Fibroblast of peridontal ligament (primary cell): ENCODE measurements at regions not wholly inside any gene's neighbourhood (a gene's known extent, or its start where the extent isn't known, plus 50 kb on each side); places are given as distances from the start of the nearest gene placed in this dataset.
A peak's percentile ranks its signal among the peaks of the same experiment; 100 is the strongest.
"Not testable (repeated sequence)": the region's sequence is repeated elsewhere in the genome, so short reads cannot be mapped to it uniquely, and the experiment has no call there.

Source experiments
- DNase-seq: peaks from one replicate; pipeline ENCODE4 v3.0.0-alpha.2; 2010; ENCODE audit errors: extremely low read depth

DNA sequence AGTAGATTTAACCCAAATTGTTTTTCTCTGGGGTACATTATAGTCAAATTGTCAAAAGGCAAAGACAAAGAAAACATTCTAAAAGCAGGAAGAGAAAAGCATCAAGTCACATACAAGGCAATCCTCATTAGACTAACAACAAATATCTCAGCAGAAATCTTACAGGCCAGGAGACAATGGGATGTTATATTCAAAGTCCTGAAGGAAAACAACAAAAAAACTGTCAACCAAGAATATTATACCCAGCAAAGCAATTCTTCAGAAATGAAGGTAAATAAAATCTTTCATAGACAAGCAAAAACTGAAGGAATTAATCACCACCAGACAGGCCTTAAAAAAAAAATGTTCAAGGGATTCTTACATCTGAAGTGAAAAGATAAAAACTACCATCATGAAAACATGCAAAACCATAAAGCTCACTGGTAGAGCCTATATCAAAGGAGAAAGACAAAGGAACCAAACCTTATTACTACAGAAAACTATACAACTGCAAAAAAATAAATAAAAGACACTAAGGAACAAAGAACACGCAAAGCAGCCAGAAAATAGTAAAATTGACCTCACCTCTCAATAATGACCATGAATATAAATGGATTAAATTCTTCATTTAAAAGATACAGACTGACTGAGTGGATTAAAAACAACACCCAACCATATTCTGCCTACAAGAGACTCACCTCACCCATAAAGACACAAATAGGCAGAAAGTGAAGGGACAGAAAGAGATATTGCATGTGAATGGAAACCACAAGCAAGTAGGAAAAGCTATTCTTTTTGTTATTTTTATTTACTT, 113.8 kb upstream of the ZC3H11B start:
- DNase-seq: no peak

DNA sequence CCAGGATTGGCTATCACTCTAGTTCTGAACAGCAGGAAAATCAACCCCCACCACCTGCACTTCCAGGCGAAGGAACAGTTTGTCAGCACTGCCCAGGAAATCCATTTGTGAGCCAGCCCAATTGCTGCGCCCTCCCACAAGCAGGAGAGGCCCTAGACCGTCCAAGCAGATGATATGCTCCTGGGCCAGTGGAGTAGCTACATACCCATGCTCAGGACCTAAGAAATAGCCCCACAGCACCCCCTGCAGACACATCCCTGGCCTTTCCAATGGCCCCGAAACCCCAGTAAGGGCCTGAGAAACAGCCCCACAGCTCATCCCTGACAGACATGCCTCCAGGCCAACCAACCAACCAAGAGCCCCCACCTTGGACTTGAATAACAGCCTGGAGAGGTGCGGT, 111.5 kb upstream of the ZC3H11B start:
- DNase-seq: no peak

- DNase-seq: no peak
Measured at GRCh38 chr1:219717536-219717935, 104.6 kb upstream of the ZC3H11B start.

GRCh38 chr1:219716611-219717114, 103.8 kb upstream of the ZC3H11B start:
- no peak for DNase-seq

DNA sequence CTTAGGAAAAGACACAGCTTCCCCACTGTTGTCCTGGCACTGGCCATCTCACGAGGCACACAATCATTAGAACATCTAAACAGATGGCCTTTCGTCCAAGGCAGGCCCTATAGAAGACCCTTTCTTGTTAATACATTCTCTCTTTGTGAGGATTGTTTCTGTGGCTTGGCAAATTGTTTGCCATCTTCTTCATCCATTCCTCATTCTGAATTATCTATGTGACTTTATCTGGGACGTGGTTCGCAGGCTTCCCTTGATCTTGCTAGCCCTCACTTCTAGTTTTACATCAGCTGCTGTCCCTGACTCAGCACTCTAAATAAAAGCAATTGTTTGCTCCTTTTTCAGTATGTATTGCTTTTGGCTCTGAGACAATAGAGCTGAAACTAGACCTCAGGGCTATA, 101.1 kb upstream of the ZC3H11B start:
- DNase-seq: no peak

- no peak for DNase-seq
Measured at GRCh38 chr1:219712506-219712905, 99.6 kb upstream of the ZC3H11B start.

GRCh38 chr1:219710529-219711194, 97.8 kb upstream of the ZC3H11B start:
- DNase-seq: peak; percentile 86

DNA sequence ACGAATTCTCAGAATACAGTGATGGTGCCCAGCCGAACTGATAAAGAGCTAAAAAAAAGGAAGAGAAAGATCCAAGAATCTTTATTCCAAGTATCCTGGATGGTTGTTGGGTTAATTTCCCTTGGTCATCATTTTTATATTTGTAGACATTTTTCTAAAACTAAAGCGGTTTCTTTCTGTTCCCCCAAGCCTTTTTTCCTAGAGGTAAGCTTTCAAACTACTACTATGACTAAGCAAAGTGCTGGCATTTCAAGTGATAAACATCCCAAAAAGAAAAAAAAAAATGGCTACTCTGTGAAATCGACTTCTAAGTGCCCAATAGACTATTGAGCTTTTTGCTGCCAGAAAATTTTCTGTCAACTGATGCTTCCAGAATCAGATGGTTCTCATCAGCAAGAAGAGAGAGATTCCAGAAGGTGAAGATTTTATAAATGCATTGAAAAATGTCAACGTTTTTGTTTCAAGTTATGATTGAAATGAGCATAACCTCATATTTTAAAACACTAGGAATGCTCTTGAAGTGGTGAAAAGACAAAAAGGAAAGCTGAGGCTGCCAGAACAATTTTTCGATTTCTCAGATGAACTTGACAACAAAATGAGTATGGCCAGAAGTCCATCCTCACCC, 96.1 kb upstream of the ZC3H11B start:
- peak; percentile 25 for DNase-seq

DNA sequence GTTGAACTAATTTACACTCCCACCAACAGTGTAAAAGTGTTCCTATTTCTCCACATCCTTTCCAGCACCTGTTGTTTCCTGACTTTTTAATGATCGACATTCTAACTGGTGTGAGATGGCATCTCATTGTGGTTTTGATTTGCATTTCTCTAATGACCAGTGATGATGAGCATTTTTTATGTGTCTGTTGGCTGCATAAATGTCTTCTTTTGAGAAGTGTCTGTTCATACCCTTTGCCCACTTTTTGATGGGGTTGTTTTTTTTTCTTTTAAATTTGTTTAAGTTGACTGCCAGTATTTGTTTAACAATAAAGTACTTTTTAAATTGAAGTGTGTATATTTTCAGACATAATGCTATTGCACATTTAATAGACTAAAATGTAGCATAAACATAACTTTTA, 95.0 kb upstream of the ZC3H11B start:
- not testable (repeated sequence) for DNase-seq

GRCh38 chr1:219704331-219704730, 91.4 kb upstream of the ZC3H11B start:
- not testable (repeated sequence) for DNase-seq

DNA sequence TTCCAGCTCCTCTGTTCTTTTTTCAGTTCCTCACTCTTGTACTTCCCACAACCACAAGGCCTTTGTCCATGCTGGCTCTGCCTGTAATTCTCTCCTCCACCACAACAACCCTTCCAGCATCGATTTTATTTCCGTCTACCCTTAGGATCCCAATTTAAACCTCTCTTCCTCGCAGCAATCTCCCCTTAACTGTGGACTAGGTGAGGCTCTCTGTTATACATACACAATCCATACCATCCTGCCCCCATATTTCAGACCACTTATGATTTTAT, 90.4 kb upstream of the ZC3H11B start:
- DNase-seq: no peak

DNA sequence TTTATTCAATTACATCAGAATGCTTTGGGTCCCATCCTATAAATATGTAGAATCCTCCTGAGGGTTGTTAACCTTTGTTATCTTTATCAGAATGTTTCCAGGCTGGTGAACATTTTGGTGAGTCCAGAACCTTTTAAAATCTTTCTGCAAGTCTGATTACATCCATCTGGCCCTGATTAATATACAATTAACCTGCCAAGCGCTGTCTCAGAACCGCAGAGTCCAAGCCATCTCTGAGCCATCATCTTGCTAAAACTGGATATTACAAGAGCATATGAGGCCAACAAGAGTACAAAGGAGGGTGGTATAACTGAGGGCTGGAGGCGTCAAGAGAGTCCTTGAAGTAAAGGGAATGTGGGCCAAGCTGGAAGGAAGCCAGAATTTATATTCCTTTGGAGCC, 88.6 kb upstream of the ZC3H11B start:
- DNase-seq: no peak

DNA sequence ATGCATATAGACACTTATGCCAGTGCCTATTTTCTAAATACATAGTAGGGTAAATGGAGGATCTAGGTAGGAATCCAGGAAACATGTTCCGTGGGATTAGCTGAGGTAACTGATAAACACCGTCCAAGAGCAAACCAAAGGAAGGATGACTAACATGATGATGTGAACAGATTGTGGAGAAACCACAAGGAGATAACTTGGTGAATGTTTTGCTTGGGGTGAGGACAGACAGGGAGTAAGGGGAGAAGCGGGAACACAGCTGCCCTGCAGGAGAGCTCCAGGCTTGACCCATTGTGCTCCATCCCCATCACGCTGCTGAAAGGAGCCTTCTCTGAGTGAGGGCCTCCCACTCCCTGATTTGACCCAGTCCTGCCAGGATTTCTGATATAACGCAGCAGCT, 87.0 kb upstream of the ZC3H11B start:
- DNase-seq: no peak

GRCh38 chr1:219697682-219698081, 84.8 kb upstream of the ZC3H11B start:
- DNase-seq: no peak

DNA sequence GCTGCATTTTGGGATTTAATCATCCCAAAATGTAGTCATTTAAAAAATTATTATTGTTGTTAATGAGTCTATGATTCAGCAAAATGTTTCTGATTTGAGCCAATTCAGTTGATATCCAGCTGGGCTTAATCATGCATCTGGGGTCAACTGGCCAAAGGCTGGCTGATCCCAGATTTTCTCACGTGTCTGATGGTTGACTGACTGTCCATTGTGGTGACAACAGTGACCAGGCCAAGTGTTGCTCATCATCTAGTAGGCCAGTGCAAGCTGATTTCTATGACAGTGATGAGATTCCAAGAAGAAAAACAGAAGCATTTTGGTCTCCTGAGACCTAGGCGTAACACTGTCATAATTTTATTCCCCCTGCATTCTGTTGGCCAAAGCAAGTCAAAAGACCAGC, 80.1 kb upstream of the ZC3H11B start:
- no peak for DNase-seq

- no peak for DNase-seq
Measured at GRCh38 chr1:219689774-219690173, 76.9 kb upstream of the ZC3H11B start.

GRCh38 chr1:219687779-219688178, 74.9 kb upstream of the ZC3H11B start:
- DNase-seq: no peak

DNA sequence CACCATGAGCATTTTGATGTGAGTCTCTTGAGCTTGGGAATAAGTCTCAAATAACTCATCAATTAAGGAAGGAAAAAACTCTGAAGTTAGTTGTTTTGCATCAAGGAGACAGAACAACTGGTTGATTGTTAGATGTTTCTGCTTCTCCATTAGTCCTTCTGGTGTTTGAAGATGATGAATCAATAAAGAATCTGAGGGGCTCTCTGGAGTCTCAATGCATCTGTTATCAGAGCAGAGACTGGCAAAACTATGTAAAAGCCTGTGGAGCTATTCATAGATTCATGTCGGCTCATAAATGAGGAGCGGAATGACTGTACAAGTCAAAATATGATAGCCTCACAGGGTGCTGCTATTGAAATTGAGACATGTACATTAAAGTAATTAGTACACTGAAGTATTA, 73.3 kb upstream of the ZC3H11B start:
- no peak for DNase-seq

DNA sequence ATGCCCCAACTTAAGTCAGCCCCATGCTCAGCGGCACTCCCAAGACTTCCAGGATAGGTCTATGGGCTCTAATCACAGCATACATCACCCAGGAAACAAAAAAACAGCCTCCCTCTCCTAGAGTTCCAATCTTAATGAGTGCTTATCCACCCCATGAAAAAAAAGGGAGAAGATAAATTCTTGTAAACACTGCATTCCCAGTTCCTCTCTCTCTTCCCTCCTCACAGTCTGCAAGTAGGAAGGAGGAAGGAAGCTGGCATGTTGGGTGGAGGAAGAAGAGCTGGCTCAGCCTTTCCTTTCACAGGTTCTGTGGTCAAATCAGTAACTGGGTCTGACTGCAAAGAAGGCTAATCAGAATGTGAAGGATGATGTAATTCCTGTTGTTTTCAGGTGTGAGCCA, 69.9 kb upstream of the ZC3H11B start:
- DNase-seq: no peak

- no peak for DNase-seq
Measured at GRCh38 chr1:219681876-219682275, 69.0 kb upstream of the ZC3H11B start.

- DNase-seq: peak; percentile 85
Measured at GRCh38 chr1:219676012-219676765, 63.3 kb upstream of the ZC3H11B start.

GRCh38 chr1:219670426-219671149, 57.7 kb upstream of the ZC3H11B start:
- DNase-seq: no peak
